Middle frontal gyrus (tissue), 1 donor: ENCODE measurements at regions not wholly inside any gene's neighbourhood (a gene's known extent, or its start where the extent isn't known, plus 50 kb on each side); places are given as distances from the start of the nearest gene placed in this dataset.

Experiments
- DNase-seq: peaks from one replicate; pipeline ENCODE4 v3.0.0-alpha.2; 2015; ENCODE audit warnings: low spot score; ENCODE audit errors: extremely low spot score

GRCh38 chr22:47811971-47812370, 1049.5 kb downstream of the TBC1D22A start:
- no peak for DNase-seq

GRCh38 chr22:47810505-47811500, 1048.4 kb downstream of the TBC1D22A start:
- no peak for DNase-seq

- no peak for DNase-seq
These were observed 1046.6 kb downstream of the TBC1D22A start for GRCh38 chr22:47808886-47809620.

GRCh38 chr22:47808236-47808635, 1045.8 kb downstream of the TBC1D22A start:
- no peak for DNase-seq

GRCh38 chr22:47807506-47807905, 1045.1 kb downstream of the TBC1D22A start:
- no peak for DNase-seq

- no peak for DNase-seq
These were observed 1044.4 kb downstream of the TBC1D22A start for GRCh38 chr22:47806894-47807293.

- no peak for DNase-seq
These were observed 1043.0 kb downstream of the TBC1D22A start for GRCh38 chr22:47805394-47805935.

- DNase-seq = no peak
These were observed 1041.8 kb downstream of the TBC1D22A start for GRCh38 chr22:47804281-47804680.

GRCh38 chr22:47802421-47802820, 1040.0 kb downstream of the TBC1D22A start:
- no peak for DNase-seq

GRCh38 chr22:47801541-47802245, 1039.2 kb downstream of the TBC1D22A start:
- no peak for DNase-seq

GRCh38 chr22:47798229-47798628, 1035.8 kb downstream of the TBC1D22A start:
- no peak for DNase-seq

GRCh38 chr22:47797342-47797945, 1035.0 kb downstream of the TBC1D22A start:
- no peak for DNase-seq

GRCh38 chr22:47796128-47796908, 1033.9 kb downstream of the TBC1D22A start:
- no peak for DNase-seq

GRCh38 chr22:47795477-47796127, 1033.2 kb downstream of the TBC1D22A start:
- no peak for DNase-seq

GRCh38 chr22:47794851-47795250, 1032.4 kb downstream of the TBC1D22A start:
- no peak for DNase-seq

- DNase-seq = no peak
These were observed 1031.1 kb downstream of the TBC1D22A start for GRCh38 chr22:47793304-47794101.

GRCh38 chr22:47789171-47789570, 1026.7 kb downstream of the TBC1D22A start:
- DNase-seq = no peak

- no peak for DNase-seq
These were observed 1026.0 kb downstream of the TBC1D22A start for GRCh38 chr22:47788461-47788860.
